Effector CD8-positive, alpha-beta T cell (primary cell): ENCODE measurements at regions not wholly inside any gene's neighbourhood (a gene's known extent, or its start where the extent isn't known, plus 50 kb on each side); places are given as distances from the start of the nearest gene placed in this dataset.
"Not testable (repeated sequence)": the region's sequence is repeated elsewhere in the genome, so short reads cannot be mapped to it uniquely, and the experiment has no call there.

Source experiments
- DNase-seq: peaks from one replicate; lab custom pipeline; 2025; lab: John Stamatoyannopoulos, UW

DNA sequence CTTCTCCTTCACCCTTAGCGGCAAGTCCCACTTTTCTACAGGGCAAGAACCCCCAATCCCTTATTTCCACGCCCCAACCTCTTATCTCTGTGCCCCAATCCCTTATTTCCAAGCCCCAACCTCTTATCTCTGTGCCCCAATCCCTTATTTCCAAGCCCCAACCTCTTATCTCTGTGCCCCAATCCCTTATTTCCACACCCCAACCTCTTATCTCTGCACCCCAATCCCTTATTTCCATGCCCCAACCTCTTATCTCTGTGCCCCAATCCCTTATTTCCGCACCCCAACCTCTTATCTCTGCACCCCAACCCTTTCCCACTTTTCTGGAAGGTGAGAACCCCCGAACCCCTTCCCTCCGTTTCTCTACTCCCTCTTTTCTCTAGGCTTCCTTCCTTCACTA is 116.1 kb upstream of the GJE1 start:
- DNase-seq = not testable (repeated sequence)

DNA sequence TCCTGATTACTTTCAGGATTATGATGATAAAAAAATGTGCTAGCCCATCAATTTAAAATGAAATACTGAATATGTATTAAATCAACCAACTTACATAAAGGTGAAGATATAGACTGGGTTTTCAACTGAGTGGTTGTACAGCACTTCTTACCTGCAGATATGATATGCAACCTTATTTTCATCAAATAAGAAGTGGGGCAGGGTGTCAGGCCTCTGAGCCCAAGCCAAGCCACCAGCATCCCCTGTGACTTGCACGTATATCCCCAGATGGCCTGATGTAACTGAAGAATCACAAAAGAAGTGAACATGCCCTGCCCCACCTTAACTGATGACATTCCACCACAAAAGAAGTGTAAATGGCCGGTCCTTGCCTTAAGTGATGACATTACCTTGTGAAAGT is 117.3 kb upstream of the GJE1 start:
- DNase-seq = not testable (repeated sequence)

DNA sequence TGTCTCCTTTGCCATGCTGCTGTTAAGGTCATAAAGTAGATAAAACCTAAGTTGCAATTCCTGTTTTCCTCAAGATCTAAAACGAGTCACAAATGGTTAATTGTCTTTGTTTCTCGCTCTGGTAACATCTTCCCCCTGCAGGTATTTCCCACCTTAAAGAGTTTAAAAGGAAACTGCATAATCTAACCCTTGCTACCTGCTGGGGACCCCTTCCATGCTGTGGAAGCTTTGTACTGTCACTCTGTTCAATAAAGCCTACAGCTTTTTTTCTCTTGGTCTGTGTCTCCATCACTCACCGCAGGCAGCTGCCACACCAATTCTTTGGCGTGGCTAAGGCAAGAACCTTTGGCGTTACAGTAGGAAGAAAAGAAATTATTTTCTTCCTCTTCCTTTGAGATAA is 117.7 kb upstream of the GJE1 start:
- DNase-seq = no peak

DNA sequence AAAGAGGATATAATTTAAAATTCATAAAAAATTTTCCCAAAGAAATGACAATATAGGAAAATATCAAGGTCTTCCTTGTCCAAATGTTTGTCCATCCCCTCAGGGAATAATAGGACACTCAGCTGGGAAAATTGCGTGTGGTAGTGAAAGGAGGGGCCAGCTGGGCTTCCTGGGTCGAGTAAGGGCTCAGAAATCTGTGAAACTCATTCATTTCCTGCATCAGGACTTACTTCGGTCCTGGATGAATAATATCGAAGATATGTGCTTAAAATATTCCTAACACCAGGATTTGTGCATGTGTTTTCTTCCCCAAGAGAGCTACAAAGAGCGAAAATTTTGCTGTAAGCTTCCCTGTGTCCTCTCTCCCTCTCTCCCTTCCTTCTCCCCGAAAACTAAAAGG is 118.2 kb upstream of the GJE1 start:
- DNase-seq = no peak

DNA sequence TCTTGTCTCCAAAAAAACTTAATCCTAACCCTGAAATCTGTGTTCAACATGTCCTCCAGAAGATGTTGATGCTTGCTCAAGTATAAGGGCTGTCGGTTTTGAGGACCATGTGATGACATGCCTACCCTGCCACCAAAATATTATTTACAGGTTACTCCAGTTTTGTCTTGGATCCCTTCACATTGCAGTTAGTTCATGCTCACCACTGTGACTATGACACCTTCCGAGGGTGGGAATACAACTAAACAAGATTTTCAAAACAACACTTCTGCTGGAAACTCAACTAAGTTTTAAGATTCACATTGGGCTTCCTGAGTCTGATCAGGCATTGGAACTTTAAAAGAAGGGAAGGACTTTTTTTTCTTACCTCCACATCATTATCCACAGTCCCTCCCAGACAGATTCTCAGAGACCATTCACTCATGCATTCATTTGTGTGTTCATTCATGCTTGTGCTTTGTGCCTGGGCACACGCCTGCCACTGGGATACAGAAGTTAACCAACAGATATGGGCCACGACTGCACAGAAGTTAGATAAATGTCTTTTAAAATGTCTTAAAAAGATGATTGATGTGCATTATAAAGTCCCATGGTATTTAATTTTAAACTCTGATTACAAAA is 118.7 kb upstream of the GJE1 start:
- no peak for DNase-seq

DNA sequence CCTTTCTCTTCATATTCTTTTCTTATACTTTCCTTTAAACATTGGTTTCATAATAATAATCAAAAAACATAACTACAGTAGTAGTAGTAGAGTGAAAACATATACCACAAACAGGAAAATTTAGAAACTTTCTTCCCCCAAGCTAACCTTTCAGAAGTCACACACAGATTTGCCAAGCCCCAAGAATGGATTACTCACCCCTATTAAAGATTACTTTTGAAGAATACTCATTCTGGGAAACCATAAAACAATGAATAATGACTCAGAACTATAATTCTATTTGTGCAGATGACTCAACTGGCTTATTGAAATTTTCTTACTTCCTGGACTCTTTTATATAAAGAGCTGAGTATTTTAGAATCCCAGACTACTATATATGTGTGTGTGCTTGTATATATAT is 119.4 kb upstream of the GJE1 start:
- no peak for DNase-seq

DNA sequence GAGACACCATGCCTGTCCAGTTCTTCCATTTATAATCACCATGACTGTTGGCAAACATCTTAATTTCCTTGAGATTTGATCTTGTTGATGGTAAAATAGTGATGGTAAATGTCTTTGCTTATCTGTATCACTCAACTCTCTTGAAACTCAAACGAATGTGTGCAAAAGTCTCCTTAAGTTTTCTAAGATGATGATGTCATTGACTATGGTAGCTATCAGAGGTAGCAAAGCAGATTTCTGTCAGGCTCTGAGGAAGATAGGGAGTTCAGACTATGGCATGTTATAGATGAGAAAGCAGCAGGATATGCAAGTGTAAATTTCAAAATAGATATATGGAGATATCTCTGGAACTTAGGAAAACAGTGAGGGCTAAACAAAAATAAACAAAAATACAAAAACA is 121.0 kb upstream of the GJE1 start:
- DNase-seq = no peak

DNA sequence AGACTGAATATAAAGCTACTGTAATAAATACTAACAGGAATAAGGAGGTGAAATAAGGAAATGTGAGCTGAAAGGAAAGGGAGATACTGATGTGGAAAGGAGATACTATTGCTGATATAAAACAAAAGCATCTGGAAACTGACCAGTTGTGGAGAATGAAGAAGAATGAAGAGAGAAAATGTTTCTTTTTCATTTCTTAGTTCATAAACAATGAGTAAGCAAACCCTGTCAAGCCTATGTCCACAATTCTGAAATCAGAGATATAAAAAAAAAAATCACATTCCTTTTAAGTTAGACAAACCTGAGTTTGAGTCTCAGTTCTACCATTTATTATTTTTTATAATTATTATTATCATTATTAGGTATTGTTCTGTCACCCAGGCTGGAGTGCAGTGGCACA is 121.6 kb upstream of the GJE1 start:
- no peak for DNase-seq

DNA sequence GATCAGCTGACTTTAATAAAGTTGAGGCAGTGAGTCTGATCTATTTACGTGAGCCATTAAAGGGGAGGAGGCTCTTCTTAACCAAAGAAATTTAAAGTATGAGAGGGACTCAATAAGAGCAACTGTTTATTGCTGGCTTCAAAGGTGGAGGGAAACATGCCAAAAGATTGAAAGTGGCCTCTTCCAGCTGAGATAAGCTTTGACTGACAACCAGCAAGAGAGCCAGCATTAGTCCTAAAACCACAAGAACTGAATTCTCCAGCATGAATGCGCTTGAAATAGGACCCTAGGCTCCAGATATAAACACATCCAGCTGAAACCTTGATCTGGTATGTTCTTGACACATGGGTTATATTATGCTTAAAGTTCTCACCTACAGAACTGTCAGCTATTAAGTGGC is 123.1 kb upstream of the GJE1 start:
- no peak for DNase-seq

DNA sequence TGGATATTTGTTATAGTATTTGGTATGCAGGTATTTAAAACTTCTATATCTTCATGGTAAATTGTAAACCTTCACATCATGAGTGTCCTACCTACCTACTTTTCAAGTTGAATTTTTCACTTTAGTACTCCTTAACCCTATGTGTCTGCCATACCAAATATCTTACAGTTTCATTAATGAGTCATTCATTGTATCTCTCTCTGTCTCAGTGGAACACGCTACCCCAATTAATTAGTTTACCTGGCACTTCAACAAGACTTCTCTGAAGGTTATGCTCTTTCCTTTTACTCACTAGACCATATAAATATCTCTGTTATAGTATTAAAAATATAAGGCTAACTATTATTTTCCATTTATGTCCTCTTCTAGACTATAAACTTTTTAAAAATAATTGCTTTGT is 123.9 kb upstream of the GJE1 start:
- DNase-seq = no peak

DNA sequence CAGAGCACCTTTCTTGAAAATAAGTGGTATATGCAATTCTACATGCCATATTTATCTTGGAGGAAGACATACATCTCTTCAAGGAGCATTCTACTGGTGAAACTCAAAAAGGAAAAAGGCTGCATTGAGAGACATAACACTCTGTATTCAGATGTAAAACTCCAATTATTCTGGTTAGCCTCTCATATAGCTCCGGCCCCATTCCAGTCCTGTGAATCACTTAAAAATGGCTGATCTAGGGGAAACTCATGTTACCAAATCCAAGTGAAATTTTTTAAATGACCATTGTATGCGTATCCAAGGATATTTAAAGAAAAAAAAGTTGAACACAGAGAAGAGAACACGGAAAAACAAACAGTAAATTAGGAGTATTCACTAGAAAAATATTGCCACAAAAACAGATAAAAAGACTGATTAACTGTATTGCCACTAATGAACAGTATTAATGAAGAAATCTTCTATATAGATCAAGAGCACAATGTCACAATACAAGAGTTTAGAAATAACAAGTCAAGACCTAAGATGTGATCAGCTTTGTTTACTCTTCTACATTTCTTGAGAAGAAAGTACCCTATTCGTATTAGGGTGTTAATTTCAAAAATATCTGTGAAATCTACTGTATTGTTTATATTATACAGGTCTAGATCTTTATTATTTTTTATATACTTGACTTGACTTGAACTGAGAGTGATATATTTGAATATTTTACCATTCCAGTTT is 124.5 kb upstream of the GJE1 start:
- DNase-seq = no peak

DNA sequence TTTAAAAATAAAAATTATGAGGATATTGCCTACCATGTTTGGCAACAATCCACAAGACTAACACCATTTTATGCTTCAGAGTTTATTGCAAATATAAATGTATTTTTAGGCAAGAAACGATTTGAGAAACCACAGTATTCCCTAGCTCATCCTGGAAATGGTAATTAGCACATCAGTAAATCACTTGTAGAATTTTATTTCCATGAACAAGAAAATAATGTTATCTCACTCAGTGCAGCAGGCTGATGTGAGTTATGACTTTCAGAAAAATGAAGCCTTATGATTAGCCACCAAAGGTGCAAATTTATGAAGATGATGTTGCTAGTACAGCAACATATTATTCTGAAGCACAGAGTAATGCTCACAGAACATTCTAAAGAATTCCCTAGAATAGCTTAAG is 127.7 kb upstream of the GJE1 start:
- DNase-seq = no peak

DNA sequence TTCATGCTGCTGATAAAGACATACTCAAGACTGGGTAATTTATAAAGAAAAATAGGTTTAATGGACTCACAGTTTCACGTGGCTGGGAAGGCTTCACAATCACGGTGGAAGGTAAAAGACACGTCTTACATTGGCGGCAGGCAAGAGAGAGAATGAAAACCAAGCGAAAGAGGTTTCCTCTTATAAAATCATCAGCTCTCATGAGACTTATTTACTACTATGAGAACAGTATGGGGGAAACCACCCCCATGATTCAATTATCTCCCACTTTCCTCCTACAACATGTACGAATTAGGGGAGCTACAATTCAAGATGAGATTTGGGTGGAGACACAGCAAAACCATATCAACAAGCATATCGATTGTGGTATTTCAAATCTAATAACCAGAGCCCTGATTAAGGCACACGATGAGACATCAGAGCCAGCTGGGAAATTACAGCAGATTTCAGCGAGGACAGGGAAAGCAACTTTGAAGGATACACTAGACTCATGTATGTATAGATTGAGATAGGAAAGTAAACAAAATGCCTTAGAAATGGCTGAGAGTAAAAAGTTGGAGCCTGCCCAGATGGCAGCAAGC is 129.8 kb upstream of the GJE1 start:
- no peak for DNase-seq

DNA sequence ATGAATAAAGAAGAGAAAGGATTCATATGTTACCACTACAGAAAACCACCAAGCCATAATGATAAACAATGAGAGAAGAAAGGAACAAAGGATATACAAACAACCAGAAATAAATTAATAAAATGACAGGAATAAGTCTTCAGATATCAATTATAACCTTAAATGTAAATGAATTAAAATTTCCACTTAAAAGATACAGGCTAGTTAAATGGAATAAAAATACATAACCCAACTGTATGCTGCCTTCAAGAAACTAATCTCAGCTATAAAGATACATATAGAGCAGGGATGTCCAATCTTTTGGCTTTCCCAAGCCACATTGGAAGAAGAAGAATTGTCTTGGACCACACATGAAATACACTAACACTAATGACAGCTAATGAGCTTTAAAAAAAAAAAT is 135.9 kb upstream of the GJE1 start:
- DNase-seq = no peak

DNA sequence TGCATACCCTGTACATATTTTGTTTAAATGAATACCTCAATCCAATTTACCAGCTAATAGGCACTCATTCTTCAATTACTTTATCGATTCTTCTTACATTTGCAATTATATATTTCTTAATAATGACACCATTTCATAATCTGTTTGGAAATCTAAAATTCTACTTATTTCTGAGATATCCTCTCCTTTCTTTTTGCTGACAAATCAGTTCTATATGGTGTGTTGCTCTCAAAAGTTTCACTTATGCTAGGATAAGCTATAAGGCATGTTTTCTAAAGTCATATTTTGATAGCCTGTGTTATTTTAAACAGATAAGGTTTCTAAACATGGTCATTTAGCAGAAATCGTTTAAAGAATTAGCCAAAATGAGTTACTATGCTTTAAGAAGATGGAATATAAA is 140.6 kb upstream of the GJE1 start:
- DNase-seq = no peak

DNA sequence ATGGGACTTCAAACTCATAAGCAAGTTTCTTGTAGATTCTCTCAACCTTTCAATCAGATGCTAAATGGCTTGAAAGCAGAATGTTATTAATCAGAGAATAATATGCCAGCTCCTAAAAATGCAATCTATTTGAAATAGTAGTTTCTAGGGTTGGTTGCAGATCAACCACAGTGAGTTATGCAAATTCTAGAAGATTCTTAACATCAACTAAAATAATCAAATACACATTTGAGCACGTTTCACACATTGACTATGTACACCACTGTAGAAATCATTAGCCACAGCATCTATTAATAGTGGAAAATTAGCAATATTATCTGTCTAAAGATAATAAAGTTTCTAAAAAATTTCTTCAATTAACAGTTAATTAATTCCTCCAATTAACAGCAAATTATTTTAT is 141.9 kb upstream of the GJE1 start:
- DNase-seq = no peak

DNA sequence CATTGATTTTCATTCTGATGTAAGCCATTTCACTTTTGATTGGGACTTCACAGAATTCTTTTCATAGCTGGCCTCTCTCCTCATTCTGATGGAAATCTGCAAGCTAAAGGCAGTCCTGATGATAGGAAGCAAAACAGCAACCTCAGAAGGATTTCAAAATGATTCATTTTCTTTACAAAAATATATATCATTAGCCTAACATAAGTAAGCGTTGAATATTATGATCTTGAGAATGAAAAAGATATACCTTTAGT is 143.1 kb upstream of the GJE1 start:
- no peak for DNase-seq

DNA sequence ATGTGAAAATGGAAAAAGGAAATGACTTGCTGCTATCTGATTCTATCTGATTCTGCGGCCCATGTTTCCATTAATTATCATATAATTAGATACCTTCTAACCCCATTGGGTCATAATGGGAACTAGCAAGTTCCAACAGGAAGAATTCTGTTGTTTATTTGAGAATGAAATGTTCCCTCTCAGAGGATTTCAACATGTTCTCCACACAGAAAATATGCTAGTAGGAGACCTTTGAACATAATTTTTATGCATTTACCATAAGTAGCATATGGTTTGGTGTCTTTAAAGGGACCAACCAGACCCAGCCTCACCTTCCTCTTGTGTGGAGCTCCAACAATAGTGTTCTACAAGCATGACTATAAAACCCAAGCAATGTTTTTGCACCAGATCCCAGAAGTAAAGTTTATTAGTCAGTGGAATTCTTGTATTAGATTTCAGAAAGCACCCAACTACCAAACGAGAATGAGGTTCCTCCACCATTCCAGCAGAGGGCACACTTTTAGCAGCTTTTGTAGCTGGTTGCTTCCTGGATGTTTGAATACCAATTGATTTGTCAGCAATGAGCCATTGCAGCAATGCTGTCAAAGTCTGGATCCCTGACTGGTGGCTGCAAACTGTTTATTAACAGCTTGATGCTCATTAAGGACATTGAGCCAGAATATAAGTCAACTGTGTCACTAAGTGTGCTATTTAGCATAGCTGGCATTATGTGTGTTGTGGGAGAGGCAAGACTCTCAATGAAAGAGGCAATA is 143.6 kb upstream of the GJE1 start:
- no peak for DNase-seq

DNA sequence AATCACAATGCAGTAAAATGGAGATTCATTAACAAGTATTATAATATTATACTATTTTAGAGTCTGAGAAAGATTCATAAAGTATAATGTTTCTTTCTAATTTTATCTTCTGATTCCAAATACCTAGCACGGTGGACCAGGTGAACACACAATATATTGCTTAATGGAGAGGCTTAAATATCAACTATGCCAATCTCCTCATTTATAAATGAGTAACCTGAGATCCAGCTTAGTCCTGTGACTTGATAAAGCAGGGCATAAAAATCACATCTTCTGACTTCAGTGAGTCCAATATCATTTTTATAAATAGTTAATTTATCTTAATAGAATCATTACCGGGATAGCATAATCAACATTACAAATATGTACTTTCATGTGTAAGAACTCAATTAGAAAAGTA is 144.4 kb upstream of the GJE1 start:
- no peak for DNase-seq

DNA sequence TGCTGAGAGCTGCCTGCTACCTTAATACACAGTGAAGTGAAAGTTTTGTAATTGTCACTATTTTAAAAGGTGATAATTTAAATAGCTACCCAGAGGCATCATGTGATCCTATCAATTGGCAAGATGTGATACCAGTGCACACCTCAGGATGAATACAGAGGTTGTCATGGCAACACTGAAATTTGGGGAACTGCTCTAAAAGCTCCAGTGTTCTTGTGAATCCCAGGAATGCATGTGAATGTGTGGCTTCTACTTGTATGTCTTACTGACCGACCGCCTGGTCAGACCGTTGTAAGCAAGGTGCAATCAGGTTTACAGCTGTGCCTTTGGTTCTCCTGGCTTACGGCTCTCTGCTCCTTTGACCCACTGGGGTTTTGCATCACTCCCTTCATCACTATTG is 146.3 kb upstream of the GJE1 start:
- no peak for DNase-seq

DNA sequence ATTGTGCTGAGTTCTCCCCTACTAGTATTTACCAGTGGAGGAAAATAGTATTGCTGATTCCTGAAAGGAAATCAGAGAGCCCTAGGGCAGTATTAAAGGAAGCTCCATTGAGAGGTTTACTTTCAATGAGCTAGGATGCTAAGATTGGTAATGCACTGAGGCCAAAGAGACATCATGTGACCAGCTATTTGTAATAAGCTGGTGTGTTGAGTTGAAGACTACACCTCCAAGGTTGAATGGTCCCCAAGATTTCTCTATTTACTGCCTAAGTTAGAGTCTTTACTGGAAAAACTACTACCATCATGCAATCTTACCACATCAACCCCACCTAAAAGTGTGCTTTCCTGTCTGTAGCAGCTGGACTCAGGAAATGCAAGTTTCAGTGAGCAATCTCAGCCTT is 151.5 kb upstream of the GJE1 start:
- DNase-seq = no peak

DNA sequence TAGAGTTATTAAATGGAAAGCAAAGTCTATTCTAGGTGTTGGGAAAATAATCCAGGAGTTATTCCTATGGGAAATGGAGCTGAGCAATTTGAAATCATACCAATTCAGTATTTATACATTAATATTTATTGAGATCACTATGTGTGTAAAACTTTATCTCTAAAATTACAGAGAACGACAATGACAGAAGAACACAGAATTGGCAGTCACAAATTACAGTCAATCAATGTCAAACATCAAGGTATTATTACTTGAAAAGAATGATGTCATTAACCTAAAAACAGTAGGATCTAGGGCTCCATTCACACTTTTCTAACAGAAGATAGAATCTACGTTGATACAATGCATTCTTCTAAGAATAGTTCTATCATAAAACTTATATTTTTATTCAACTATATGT is 154.9 kb upstream of the GJE1 start:
- no peak for DNase-seq

DNA sequence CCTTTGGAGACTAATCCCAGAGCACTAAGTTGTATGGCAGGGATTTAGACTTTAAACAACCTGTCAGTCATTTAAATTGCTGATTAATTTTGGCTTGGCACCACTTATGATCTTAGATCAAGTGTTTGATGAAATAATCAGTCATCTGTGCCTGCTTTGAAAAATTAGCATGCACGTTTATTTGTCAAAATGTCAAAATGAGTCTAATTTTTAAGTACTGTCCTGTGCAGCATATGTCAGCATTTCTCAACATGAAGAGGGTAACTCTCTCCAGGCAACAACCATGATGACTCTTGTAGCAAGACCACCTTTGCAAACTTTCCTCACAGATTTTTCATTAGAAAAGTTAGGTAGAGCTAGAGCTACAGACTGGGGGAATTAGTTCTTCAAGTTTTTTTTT is 155.7 kb upstream of the GJE1 start:
- DNase-seq = no peak
